ENCODE measurements at regions not wholly inside any gene's neighbourhood (a gene's known extent, or its start where the extent isn't known, plus 50 kb on each side); places are given as distances from the start of the nearest gene placed in this dataset.

- H3K4me1 ChIP-seq = no peaks in the 10 kb centered on the region
- TF ChIP-seq POLR2AphosphoS5 (IDR thresholded peaks at IDR 0.05) (no peak), CTCF (IDR thresholded peaks at IDR 0.05) (no peak), POLR2A (IDR thresholded peaks at IDR 0.05) (no peak)
- H3K9me3 ChIP-seq = no peaks in the 10 kb centered on the region
- no peaks in the 10 kb centered on the region for H3K27me3 ChIP-seq
- H3K4me3 ChIP-seq = no peak overlapping the region
- H3K36me3 ChIP-seq = no peaks in the 10 kb centered on the region
- H3K27ac ChIP-seq = no peak overlapping the region
- DNase-seq (ENCODE audit: low spot score in 2 of 2) = no peak
- intact Hi-C loops (cut with DNase I; ENCODE audit: low total_unique reads) = no loop called here
Observed at GRCh38 chr3:178465260-178466180, 70.7 kb upstream of the KCNMB2 start.

- intact Hi-C loops (cut with DNase I; ENCODE audit: low total_unique reads) = no loop called here
- TF ChIP-seq POLR2AphosphoS5 (IDR thresholded peaks at IDR 0.05) (no peak), CTCF (IDR thresholded peaks at IDR 0.05) (no peak), POLR2A (IDR thresholded peaks at IDR 0.05) (no peak)
- DNase-seq (ENCODE audit: low spot score in 2 of 2) = no peak
- Histone ChIP-seq H3K27me3 (no peaks in the 10 kb centered on the region), H3K9me3 (no peaks in the 10 kb centered on the region), H3K4me3 (no peak overlapping the region), H3K36me3 (no peaks in the 10 kb centered on the region), H3K4me1 (no peaks in the 10 kb centered on the region), H3K27ac (no peak overlapping the region)
Observed at GRCh38 chr3:178472941-178473340, 63.3 kb upstream of the KCNMB2 start.

GRCh38 chr3:178474526-178474925 lies 61.7 kb upstream of the KCNMB2 start:
- intact Hi-C loops (cut with DNase I; ENCODE audit: low total_unique reads) = no loop called here
- Histone ChIP-seq H3K27ac (no peak overlapping the region), H3K27me3 (no peaks in the 10 kb centered on the region), H3K4me1 (no peaks in the 10 kb centered on the region), H3K36me3 (no peaks in the 10 kb centered on the region), H3K9me3 (no peaks in the 10 kb centered on the region), H3K4me3 (no peak overlapping the region)
- TF ChIP-seq POLR2AphosphoS5 (IDR thresholded peaks at IDR 0.05) (no peak), CTCF (IDR thresholded peaks at IDR 0.05) (no peak), POLR2A (IDR thresholded peaks at IDR 0.05) (no peak)
- no peak for DNase-seq (ENCODE audit: low spot score in 2 of 2)

GRCh38 chr3:178475062-178475461 lies 61.2 kb upstream of the KCNMB2 start:
- Histone ChIP-seq H3K4me3 (no peak overlapping the region), H3K27me3 (no peaks in the 10 kb centered on the region), H3K9me3 (no peaks in the 10 kb centered on the region), H3K4me1 (no peaks in the 10 kb centered on the region), H3K27ac (no peak overlapping the region), H3K36me3 (no peaks in the 10 kb centered on the region)
- intact Hi-C loops (cut with DNase I; ENCODE audit: low total_unique reads) = no loop called here
- TF ChIP-seq POLR2A (IDR thresholded peaks at IDR 0.05) = no peak
- no peak for TF ChIP-seq POLR2AphosphoS5 (IDR thresholded peaks at IDR 0.05)
- no peak for TF ChIP-seq CTCF (IDR thresholded peaks at IDR 0.05)
- no peak for DNase-seq (ENCODE audit: low spot score in 2 of 2)

GRCh38 chr3:178476886-178477285 lies 59.4 kb upstream of the KCNMB2 start:
- TF ChIP-seq CTCF (IDR thresholded peaks at IDR 0.05) (no peak), POLR2A (IDR thresholded peaks at IDR 0.05) (no peak)
- Histone ChIP-seq H3K9me3 (no peaks in the 10 kb centered on the region), H3K4me1 (no peaks in the 10 kb centered on the region), H3K27me3 (no peaks in the 10 kb centered on the region), H3K27ac (no peak overlapping the region), H3K4me3 (no peak overlapping the region), H3K36me3 (no peaks in the 10 kb centered on the region)
- DNase-seq (ENCODE audit: low spot score in 2 of 2) = no peak
- intact Hi-C loops (cut with DNase I; ENCODE audit: low total_unique reads) = no loop called here

All from breast epithelium (tissue), 4 donors.